HG03520 (cell line): ENCODE measurements at regions not wholly inside any gene's neighbourhood (a gene's known extent, or its start where the extent isn't known, plus 50 kb on each side); places are given as distances from the start of the nearest gene placed in this dataset.
"Not testable (repeated sequence)": the region's sequence is repeated elsewhere in the genome, so short reads cannot be mapped to it uniquely, and the experiment has no call there.

ENCODE experiments used
- ATAC-seq: cut with Tn5 transposase; IDR thresholded peaks from one replicate; pipeline ENCODE4 v1.9.1; 2021; ENCODE audit warnings: mild to moderate bottlenecking, moderate library complexity; ENCODE audit not compliant: unreplicated experiment

DNA sequence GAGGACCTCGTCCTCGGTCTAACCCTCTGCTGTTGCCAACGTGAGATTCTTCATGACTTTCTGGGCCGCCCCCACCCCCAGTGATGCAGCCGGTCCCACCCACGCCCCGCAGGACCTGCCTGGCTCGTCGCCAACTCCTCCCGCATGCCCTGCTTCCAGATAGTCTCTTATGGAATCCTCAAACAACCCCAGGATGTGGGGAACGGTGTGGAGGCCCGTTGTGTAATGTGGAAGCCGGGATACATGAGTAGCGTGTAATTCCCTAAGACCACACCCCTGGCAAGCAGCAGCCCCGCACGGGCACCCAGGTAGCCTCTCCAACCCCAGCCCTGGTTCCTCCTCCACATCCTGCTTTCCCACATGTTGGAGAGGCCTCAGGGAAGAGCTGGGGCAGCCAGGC, 275.9 kb downstream of the C16orf95 start:
- ATAC-seq: no peak

DNA sequence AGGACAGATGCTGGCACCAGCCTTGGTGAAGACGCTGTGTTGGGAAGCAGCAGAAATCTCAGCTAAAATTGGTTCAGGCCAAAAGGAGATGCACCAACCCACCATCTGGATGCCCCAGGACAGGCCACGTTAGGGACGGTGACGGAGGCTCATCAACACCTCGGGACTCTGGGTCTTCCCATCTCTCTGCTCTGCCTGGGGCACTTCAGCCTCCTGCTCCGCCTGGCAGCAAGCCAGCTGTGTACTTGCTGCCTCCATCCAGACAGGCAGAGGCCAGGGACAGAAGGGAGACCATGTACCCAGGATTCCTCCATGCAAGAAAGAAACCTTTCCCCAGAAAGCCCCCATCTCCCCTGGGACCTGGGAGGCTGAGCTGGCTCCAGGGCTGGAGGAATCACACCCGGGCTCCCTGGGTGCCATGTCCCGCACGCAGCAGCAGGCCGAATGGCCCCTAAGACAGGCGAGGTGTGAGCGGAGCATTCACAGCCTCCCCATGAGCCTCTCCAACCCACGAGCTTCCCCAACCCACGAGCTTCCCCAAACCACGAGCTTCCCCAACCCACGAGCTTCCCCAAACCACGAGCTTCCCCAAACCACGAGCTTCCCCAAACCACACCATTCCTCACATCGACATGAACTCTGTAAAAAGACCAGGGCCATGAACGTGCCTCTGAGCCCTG, 274.5 kb downstream of the C16orf95 start:
- no peak for ATAC-seq

DNA sequence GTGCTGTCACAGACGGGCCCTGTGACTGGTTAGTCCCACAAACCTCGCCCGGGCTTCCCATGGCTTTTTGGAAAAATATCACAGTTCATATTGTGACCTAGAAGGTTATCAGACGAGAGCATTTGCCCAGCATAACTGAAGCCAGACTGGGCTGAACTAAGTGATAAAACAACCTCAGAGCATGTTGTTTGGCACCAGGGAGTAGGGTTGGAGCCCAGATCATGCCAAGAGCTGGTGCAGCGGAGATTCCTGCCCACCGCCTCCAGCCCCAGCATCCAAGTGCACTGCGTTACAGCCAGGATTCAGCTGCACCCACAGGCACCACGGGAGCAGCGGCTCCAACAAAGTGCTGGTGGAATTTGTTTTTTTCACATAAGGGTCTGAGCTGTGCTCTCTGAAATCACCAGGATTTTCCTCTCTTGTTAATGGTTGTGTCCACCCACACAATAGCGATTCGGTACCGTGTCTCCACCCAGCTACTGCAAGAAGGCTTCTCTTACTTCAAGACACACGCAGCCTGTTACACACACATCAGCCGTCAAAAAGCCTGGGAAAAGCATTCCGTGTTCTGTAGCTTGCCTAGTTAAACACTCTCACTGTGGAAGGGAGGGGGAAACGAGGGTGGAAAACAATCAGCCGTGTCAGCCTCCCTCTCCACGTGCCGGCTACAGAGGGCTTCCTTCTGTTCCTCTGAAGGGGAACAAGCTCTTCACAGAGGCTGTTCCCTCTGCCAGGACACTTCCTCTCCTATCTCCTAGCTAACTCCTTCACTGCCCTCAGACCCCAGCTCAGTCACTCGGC, 273.8 kb downstream of the C16orf95 start:
- ATAC-seq: no peak

DNA sequence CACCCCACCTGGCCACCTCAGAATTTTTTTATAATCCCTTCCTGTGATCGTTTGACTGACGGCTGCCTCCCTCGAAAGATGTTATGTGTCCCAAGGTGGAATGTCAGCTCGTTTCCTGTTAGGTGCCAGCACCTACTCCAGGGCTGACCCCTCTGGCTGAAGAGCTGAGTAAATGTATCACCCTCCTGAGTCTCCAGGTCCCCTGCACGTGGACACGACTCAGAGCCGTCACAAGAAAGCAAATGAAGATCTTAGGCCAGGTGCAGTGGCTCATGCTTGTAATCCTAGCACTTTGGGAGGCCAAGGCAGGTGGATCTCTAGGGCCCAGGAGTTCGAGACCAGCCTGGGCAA, 273.2 kb downstream of the C16orf95 start:
- no peak for ATAC-seq

GRCh38 chr16:87044829-87045228, 272.4 kb downstream of the C16orf95 start:
- ATAC-seq: no peak

- ATAC-seq: no peak
These were observed 271.6 kb downstream of the C16orf95 start for GRCh38 chr16:87045466-87046216.

- no peak for ATAC-seq
These were observed 271.0 kb downstream of the C16orf95 start for GRCh38 chr16:87046235-87046634.

GRCh38 chr16:87047221-87048037, 269.8 kb downstream of the C16orf95 start:
- no peak for ATAC-seq

- ATAC-seq: no peak
These were observed 269.0 kb downstream of the C16orf95 start for GRCh38 chr16:87048038-87048729.

GRCh38 chr16:87048730-87049115, 268.5 kb downstream of the C16orf95 start:
- ATAC-seq: no peak

- ATAC-seq: not testable (repeated sequence)
These were observed 268.0 kb downstream of the C16orf95 start for GRCh38 chr16:87049216-87049615.

DNA sequence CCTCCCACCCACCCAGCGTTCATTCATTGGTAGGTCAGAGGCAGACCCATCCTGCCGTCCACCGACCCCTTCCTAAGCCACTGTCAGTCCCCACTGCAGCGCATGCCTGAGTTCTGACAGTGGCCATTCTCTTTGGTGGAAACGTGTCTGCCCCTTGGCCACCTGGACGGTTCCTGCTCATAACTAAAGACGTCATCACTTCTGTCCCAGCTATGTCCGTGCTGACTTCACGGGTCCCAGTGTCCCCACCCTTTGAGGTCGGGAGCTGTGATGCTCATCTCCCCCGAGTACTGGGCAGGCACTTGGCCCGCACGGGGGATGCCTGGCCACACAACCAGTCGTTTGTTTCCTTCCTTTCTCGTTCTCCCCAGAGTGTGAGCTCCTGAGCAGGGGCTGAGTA, 267.1 kb downstream of the C16orf95 start:
- no peak for ATAC-seq

- ATAC-seq: no peak
These were observed 265.5 kb downstream of the C16orf95 start for GRCh38 chr16:87051526-87052320.

GRCh38 chr16:87052506-87052905, 264.7 kb downstream of the C16orf95 start:
- ATAC-seq: no peak

DNA sequence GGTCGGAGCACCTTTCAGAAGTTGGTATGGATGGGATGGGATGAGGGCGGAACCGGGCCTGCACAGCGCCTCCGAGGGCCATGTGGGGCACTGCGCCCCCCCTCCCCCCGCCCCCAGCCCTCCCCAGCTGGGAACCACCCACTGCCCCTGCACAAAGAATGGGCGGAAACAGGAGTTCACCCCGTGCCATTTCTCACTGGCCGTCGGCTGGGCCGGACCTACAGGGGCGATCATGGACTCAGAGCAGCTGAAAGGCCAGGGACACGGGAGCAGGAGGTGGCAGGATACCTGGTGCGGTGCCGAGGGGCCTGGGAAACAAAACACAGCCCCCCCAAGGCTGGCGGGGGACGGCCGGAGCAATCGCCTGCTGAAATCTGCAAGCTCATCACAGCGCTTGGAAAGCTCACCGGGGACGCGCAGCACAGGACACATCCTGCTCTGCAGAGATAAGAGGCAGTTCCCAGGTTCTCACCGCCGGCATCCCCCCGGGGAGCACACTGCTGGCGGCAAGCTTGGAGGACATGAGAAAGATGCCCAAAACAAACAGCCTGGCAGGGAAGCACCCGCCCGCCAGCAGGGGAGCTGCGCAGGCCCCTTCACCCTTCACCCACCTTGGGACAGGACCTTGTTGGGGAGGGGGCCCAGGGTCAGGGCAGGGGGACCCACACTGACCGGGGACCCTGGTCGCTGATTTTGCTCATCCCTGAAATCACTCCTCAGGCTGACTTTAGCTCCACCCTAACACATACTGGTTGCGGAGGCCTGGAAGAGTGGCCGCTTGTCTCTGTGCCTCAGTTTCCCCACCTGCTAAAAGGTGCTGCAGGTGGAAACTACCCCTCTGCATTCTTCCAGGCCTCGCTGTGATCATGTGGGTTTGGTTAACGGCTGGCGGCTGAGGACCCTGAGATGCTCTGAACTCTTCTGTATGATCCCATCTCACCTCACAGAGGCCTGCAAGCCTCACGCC, 263.9 kb downstream of the C16orf95 start:
- ATAC-seq: no peak

DNA sequence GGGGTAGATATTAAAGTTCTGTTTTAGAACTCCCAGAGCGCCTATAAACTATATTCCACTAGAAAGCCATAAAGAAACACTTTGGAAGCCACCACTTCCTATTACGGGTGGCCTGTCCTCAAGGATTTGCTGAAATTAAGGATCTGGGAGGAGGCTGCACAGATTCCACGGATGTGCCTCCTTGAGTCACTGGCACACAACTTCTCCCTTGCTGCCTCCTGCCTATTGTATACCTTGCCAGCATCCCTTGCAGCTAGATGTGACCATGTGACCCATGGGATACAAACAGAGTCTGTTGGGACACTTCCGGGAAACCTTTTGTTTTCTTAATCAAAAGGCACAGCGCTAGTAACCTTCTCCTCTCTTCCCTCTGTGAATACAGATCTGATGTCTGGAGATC, 263.0 kb downstream of the C16orf95 start:
- ATAC-seq: no peak

DNA sequence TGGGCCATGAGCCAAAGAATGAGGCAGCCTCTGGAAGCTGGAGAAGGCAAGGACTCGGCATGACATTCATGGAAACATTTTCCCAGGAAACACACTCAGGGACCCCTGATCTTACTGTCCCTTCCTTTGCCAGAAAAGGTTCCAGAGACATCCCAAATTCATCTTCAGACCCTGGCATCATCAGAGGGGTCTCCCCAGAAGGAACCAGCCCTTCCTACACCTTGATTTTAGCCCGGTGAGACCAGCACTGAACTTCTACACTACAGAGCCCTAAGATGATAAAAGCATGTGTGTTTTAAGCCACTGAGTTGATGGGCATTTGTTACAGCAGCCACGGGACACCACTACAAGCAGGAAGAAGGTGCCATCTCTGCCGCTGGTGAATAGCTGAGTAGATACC, 262.3 kb downstream of the C16orf95 start:
- ATAC-seq: no peak

- no peak for ATAC-seq
These were observed 261.1 kb downstream of the C16orf95 start for GRCh38 chr16:87056083-87056482.
